ENCODE measurements at regions not wholly inside any gene's neighbourhood (a gene's known extent, or its start where the extent isn't known, plus 50 kb on each side); places are given as distances from the start of the nearest gene placed in this dataset.
"Not testable (repeated sequence)": the region's sequence is repeated elsewhere in the genome, so short reads cannot be mapped to it uniquely, and the experiment has no call there.

GRCh38 chr9:83189026-83189425, 126.1 kb upstream of the RASEF start:
- not testable (repeated sequence) for TF ChIP-seq POLR2AphosphoS5 (IDR thresholded peaks at IDR 0.05; ENCODE audit: low read depth, low read length); POLR2A (IDR thresholded peaks at IDR 0.05; ENCODE audit: low read depth, low read length); TAF1 (IDR thresholded peaks at IDR 0.05; ENCODE audit: low read depth, low read length); SPI1 (IDR thresholded peaks at IDR 0.05; ENCODE audit: low read depth, low read length); POU2F2 (IDR thresholded peaks at IDR 0.05; ENCODE audit: low read depth, low read length); PAX5 (IDR thresholded peaks at IDR 0.05; ENCODE audit: insufficient read depth, low read length, severe bottlenecking)
